ENCODE measurements at regions not wholly inside any gene's neighbourhood (a gene's known extent, or its start where the extent isn't known, plus 50 kb on each side); places are given as distances from the start of the nearest gene placed in this dataset.

DNA sequence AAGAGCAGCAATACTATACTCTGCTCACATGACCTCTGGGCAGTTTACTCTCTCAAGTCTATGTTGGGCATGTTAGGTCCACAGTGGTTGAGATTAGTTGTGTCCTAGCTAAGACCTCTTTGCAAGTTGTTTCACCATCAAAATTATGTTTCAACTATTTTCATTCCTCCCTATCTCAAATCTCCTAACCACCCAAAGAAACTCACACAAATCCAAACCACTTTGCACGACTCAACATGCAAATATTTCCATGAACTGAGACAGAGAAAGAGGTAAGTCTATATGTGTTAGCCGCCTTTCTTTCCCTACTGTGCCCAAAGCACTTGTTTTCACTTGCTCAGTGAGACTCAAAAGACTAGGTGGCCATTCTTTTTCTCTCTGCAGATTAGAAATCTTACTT is 546.8 kb downstream of the TNS1 start:
- no peak for TF ChIP-seq EZH2phosphoT487 (conservative IDR thresholded peaks at IDR 0.05; ENCODE audit: low read length)
- TF ChIP-seq, protein P1, sequence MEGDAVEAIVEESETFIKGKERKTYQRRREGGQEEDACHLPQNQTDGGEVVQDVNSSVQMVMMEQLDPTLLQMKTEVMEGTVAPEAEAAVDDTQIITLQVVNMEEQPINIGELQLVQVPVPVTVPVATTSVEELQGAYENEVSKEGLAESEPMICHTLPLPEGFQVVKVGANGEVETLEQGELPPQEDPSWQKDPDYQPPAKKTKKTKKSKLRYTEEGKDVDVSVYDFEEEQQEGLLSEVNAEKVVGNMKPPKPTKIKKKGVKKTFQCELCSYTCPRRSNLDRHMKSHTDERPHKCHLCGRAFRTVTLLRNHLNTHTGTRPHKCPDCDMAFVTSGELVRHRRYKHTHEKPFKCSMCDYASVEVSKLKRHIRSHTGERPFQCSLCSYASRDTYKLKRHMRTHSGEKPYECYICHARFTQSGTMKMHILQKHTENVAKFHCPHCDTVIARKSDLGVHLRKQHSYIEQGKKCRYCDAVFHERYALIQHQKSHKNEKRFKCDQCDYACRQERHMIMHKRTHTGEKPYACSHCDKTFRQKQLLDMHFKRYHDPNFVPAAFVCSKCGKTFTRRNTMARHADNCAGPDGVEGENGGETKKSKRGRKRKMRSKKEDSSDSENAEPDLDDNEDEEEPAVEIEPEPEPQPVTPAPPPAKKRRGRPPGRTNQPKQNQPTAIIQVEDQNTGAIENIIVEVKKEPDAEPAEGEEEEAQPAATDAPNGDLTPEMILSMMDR (IDR thresholded peaks at IDR 0.05; ENCODE audit: insufficient read depth, low read length, poor library complexity, severe bottlenecking): no peak

Measured in SU-DHL-6 (cell line).